Liver (tissue), 3 donors: ENCODE measurements at regions not wholly inside any gene's neighbourhood (a gene's known extent, or its start where the extent isn't known, plus 50 kb on each side); places are given as distances from the start of the nearest gene placed in this dataset.

Experiments
- EGR1 ChIP-seq, 2 donors: IDR thresholded peaks; 2 replicates each; pipeline ENCODE4 v1.6.1; 2016 to 2018; ENCODE audit warnings: antibody characterized with exemption in 2 of 2, low read depth in 2 of 2
- RAD21 ChIP-seq, 2 donors: IDR thresholded peaks; 2 replicates each; pipeline ENCODE4 v1.6.1; 2016; ENCODE audit warnings: antibody characterized with exemption in 2 of 2, mild to moderate bottlenecking in 2 of 2
- TAF1 ChIP-seq: conservative IDR thresholded peaks from 2 replicates; pipeline ENCODE4 v1.6.1; 2016; ENCODE audit warnings: antibody characterized with exemption, mild to moderate bottlenecking
- TF ChIP-seq, protein P1 (sequence below): fragments of 150-350 bp; IDR thresholded peaks from 2 replicates; pipeline ENCODE4 v1.5.1; 2017; ENCODE audit warnings: improper control_type of control experiment, low read depth, low read length; ENCODE audit not compliant: missing input control
- TF ChIP-seq, protein P2 (sequence below): IDR thresholded peaks from 2 replicates; pipeline ENCODE4 v1.6.1; 2016; ENCODE audit warnings: antibody characterized with exemption
- TF ChIP-seq, protein P3 (sequence below): IDR thresholded peaks from 2 replicates; pipeline ENCODE4 v1.6.1; 2016; ENCODE audit warnings: antibody characterized with exemption
- donor health status: healthy.
- donor health status: healthy.

DNA sequence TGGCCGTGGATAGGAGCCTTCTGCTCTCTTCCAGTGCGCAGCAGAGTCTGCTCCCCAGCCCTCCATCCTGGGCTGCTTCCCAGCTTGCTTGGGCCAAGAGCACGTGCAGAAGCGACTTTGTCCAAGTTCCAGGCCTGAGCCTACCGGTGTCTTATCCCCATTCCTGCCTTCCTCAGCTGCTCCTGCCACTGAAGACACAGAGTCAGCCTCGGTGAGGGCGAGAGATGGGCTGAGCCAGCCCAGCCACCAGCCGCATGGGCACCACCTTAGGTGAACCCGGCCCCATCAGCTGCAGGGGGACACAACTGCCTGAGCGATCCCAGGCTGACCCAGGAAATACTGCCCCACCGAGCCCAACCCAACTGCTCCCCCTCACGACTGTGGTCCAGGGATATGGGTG, 847.8 kb downstream of the TBC1D22A start:
- TF ChIP-seq EGR1 (IDR thresholded peaks at IDR 0.05; ENCODE audit: low read depth in 2 of 2) (no peak), RAD21 (IDR thresholded peaks at IDR 0.05) (no peak), TAF1 (no peak)
- TF ChIP-seq, protein P1, sequence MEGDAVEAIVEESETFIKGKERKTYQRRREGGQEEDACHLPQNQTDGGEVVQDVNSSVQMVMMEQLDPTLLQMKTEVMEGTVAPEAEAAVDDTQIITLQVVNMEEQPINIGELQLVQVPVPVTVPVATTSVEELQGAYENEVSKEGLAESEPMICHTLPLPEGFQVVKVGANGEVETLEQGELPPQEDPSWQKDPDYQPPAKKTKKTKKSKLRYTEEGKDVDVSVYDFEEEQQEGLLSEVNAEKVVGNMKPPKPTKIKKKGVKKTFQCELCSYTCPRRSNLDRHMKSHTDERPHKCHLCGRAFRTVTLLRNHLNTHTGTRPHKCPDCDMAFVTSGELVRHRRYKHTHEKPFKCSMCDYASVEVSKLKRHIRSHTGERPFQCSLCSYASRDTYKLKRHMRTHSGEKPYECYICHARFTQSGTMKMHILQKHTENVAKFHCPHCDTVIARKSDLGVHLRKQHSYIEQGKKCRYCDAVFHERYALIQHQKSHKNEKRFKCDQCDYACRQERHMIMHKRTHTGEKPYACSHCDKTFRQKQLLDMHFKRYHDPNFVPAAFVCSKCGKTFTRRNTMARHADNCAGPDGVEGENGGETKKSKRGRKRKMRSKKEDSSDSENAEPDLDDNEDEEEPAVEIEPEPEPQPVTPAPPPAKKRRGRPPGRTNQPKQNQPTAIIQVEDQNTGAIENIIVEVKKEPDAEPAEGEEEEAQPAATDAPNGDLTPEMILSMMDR, result no peak
- TF ChIP-seq, protein P2, sequence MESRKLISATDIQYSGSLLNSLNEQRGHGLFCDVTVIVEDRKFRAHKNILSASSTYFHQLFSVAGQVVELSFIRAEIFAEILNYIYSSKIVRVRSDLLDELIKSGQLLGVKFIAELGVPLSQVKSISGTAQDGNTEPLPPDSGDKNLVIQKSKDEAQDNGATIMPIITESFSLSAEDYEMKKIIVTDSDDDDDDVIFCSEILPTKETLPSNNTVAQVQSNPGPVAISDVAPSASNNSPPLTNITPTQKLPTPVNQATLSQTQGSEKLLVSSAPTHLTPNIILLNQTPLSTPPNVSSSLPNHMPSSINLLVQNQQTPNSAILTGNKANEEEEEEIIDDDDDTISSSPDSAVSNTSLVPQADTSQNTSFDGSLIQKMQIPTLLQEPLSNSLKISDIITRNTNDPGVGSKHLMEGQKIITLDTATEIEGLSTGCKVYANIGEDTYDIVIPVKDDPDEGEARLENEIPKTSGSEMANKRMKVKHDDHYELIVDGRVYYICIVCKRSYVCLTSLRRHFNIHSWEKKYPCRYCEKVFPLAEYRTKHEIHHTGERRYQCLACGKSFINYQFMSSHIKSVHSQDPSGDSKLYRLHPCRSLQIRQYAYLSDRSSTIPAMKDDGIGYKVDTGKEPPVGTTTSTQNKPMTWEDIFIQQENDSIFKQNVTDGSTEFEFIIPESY, result no peak
- TF ChIP-seq, protein P3, sequence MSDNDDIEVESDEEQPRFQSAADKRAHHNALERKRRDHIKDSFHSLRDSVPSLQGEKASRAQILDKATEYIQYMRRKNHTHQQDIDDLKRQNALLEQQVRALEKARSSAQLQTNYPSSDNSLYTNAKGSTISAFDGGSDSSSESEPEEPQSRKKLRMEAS, result no peak
